ENCODE measurements at regions not wholly inside any gene's neighbourhood (a gene's known extent, or its start where the extent isn't known, plus 50 kb on each side); places are given as distances from the start of the nearest gene placed in this dataset.

GRCh38 chr7:4428526-4428925 is 253.6 kb upstream of the FOXK1 start:
- no peak for TF ChIP-seq POLR2A (IDR thresholded peaks at IDR 0.05; ENCODE audit: low read length)
- no peak for TF ChIP-seq GATA1 (IDR thresholded peaks at IDR 0.05; ENCODE audit: low read depth, low read length)

Measured in erythroblast (primary cell).